ENCODE measurements at regions not wholly inside any gene's neighbourhood (a gene's known extent, or its start where the extent isn't known, plus 50 kb on each side); places are given as distances from the start of the nearest gene placed in this dataset.

DNA sequence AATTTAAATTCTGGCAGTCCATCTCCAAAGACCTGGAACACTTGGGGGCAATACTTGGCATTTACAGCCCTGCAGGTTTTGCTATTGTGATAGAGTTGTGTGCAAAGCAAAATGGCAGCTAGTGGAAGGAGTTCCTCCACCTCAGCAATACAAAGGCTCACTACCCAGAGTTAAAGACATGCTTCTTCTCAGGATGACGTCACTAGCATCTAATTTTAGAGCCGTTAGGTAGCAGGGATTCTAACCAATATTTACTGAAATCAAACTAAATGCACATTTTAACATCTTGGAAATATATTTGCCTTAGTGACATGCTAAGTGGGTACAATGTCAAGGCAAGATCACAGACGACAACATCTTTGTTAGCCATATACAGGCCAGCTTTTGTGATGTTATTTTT, 261.6 kb downstream of the MAN2A1 start:
- TF ChIP-seq POLR2AphosphoS5 (IDR thresholded peaks at IDR 0.05; ENCODE audit: low read depth) (no peak), EZH2 (IDR thresholded peaks at IDR 0.05; ENCODE audit: low read depth, unreplicated experiment) (no peak), EZH2phosphoT487 (IDR thresholded peaks at IDR 0.05; ENCODE audit: unreplicated experiment) (no peak)
- TF ChIP-seq, protein P1, sequence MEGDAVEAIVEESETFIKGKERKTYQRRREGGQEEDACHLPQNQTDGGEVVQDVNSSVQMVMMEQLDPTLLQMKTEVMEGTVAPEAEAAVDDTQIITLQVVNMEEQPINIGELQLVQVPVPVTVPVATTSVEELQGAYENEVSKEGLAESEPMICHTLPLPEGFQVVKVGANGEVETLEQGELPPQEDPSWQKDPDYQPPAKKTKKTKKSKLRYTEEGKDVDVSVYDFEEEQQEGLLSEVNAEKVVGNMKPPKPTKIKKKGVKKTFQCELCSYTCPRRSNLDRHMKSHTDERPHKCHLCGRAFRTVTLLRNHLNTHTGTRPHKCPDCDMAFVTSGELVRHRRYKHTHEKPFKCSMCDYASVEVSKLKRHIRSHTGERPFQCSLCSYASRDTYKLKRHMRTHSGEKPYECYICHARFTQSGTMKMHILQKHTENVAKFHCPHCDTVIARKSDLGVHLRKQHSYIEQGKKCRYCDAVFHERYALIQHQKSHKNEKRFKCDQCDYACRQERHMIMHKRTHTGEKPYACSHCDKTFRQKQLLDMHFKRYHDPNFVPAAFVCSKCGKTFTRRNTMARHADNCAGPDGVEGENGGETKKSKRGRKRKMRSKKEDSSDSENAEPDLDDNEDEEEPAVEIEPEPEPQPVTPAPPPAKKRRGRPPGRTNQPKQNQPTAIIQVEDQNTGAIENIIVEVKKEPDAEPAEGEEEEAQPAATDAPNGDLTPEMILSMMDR (conservative IDR thresholded peaks at IDR 0.05; ENCODE audit: low read depth in 2 of 2) = no peak
- TF ChIP-seq, protein P2, sequence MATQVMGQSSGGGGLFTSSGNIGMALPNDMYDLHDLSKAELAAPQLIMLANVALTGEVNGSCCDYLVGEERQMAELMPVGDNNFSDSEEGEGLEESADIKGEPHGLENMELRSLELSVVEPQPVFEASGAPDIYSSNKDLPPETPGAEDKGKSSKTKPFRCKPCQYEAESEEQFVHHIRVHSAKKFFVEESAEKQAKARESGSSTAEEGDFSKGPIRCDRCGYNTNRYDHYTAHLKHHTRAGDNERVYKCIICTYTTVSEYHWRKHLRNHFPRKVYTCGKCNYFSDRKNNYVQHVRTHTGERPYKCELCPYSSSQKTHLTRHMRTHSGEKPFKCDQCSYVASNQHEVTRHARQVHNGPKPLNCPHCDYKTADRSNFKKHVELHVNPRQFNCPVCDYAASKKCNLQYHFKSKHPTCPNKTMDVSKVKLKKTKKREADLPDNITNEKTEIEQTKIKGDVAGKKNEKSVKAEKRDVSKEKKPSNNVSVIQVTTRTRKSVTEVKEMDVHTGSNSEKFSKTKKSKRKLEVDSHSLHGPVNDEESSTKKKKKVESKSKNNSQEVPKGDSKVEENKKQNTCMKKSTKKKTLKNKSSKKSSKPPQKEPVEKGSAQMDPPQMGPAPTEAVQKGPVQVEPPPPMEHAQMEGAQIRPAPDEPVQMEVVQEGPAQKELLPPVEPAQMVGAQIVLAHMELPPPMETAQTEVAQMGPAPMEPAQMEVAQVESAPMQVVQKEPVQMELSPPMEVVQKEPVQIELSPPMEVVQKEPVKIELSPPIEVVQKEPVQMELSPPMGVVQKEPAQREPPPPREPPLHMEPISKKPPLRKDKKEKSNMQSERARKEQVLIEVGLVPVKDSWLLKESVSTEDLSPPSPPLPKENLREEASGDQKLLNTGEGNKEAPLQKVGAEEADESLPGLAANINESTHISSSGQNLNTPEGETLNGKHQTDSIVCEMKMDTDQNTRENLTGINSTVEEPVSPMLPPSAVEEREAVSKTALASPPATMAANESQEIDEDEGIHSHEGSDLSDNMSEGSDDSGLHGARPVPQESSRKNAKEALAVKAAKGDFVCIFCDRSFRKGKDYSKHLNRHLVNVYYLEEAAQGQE (IDR thresholded peaks at IDR 0.05; ENCODE audit: unreplicated experiment) = no peak

Data from GM23338 (cell line).